Activated T-cell treated with anti-CD3 and anti-CD28 coated beads, Interleukin-2, amount 50 U/mL, for 24 hours (primary cell): ENCODE measurements at regions not wholly inside any gene's neighbourhood (a gene's known extent, or its start where the extent isn't known, plus 50 kb on each side); places are given as distances from the start of the nearest gene placed in this dataset.

ENCODE experiments used
- DNase-seq: peaks from one replicate; pipeline ENCODE4 v3.0.0-alpha.2; 2020
- H3K27ac Mint-ChIP-seq: 2 replicates; pipeline ENCODE4 v1.8.0; 2020; ENCODE audit warnings: mild to moderate bottlenecking, mixed read lengths
- H3K27me3 Mint-ChIP-seq: 2 replicates; pipeline ENCODE4 v1.8.0; 2020; ENCODE audit warnings: mixed read lengths
- H3K36me3 Mint-ChIP-seq: 2 replicates; pipeline ENCODE4 v1.8.0; 2020; ENCODE audit warnings: low read depth, mixed read lengths
- H3K4me1 Mint-ChIP-seq: 2 replicates; pipeline ENCODE4 v1.8.0; 2020; ENCODE audit warnings: low read depth, mixed read lengths
- H3K4me3 Mint-ChIP-seq: 2 replicates; pipeline ENCODE4 v1.8.0; 2020; ENCODE audit warnings: mild to moderate bottlenecking, moderate library complexity, mixed read lengths
- H3K9me3 Mint-ChIP-seq: 2 replicates; pipeline ENCODE4 v1.8.0; 2020; ENCODE audit warnings: mixed read lengths

DNA sequence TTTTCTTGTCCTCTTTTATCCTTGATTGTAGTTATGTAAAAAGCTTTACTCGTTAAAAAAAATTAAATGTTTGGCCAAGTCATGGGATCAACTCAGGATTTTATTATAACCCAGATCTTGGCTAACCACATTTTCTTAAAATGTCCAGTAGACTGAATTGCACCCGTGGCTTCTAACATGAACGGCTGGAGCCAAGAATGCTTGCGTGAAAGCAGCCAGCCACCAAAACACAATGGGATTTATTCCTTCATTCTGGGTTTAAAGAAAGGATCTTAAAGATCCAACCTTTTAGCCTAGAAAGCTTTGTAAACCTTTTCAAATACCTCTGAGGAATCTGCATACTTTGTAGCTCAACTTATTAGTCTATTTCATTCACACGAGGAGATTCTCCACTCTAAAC is 404.4 kb downstream of the USP25 start:
- H3K27ac Mint-ChIP-seq = no peak overlapping the region
- no peaks in the 10 kb centered on the region for H3K36me3 Mint-ChIP-seq
- no peak for DNase-seq
- H3K27me3 Mint-ChIP-seq = no peaks in the 10 kb centered on the region
- no peaks in the 10 kb centered on the region for H3K4me1 Mint-ChIP-seq
- H3K9me3 Mint-ChIP-seq = peaks cover 11% of the 10 kb centered on the region
- no peak overlapping the region for H3K4me3 Mint-ChIP-seq

DNA sequence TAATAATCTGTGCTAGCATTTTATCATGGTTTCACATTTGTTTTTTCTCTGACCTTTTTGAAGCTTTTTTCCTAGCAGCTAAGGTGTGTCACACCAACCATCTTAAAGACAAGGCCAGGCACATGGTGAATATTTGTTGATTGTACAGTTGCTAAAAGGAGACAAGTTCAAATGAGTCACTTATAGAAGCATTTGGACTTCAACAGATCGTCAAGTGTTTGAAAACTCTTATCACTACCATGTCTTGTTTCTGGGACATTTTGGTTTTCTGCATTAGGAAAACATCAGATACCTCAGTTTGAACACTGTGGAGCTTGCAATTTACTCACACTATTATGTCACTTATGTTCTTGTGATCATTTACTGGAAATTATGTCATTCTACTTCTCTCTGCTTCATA is 407.3 kb downstream of the USP25 start:
- H3K4me1 Mint-ChIP-seq = no peaks in the 10 kb centered on the region
- no peaks in the 10 kb centered on the region for H3K9me3 Mint-ChIP-seq
- H3K27ac Mint-ChIP-seq = no peak overlapping the region
- H3K27me3 Mint-ChIP-seq = no peaks in the 10 kb centered on the region
- DNase-seq = no peak
- no peak overlapping the region for H3K4me3 Mint-ChIP-seq
- H3K36me3 Mint-ChIP-seq = no peaks in the 10 kb centered on the region

DNA sequence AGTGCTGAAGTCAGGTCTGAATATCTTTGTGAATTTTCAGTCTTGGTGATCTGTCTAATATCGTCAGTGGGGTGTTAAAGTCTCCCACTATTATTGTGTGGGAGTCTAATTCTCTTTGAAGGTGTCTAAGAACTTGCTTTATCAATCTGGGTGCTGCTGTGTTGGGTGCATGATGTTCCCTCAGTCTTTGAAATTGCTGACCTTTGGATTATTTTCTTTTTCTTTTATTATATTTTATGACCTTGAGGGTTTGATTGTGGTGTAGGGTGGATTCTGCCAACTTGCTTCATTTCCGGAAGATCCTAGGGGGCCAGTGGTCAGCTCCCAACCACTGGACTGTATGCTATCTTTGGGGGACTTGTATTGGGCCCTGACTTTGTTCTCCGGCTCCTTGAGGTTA is 415.3 kb downstream of the USP25 start:
- no peaks in the 10 kb centered on the region for H3K9me3 Mint-ChIP-seq
- no peaks in the 10 kb centered on the region for H3K36me3 Mint-ChIP-seq
- DNase-seq = no peak
- H3K27ac Mint-ChIP-seq = no peak overlapping the region
- H3K4me1 Mint-ChIP-seq = no peaks in the 10 kb centered on the region
- no peaks in the 10 kb centered on the region for H3K27me3 Mint-ChIP-seq
- no peak overlapping the region for H3K4me3 Mint-ChIP-seq

DNA sequence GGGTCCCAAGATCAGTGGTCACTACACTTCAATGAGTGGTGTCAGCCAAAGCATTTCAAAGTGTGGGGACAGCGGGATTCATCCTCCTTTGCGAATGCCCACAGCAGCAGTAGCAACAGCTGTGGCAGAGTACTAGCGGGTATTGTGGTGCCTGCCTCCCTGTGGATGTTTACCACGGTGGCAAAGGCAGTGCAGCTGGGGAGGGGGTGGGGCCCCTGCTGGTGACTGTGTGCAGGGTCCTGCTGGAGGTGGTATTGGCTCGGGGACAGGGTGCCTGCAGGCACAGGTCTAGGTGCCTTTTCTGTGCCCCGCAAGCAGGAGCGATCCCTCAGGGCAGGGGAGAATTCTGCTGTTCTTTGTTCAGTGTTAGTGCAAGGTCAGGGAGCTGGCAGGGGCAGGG is 415.7 kb downstream of the USP25 start:
- no peaks in the 10 kb centered on the region for H3K4me1 Mint-ChIP-seq
- H3K27me3 Mint-ChIP-seq = no peaks in the 10 kb centered on the region
- H3K9me3 Mint-ChIP-seq = no peaks in the 10 kb centered on the region
- no peaks in the 10 kb centered on the region for H3K36me3 Mint-ChIP-seq
- DNase-seq = no peak
- no peak overlapping the region for H3K27ac Mint-ChIP-seq
- no peak overlapping the region for H3K4me3 Mint-ChIP-seq

DNA sequence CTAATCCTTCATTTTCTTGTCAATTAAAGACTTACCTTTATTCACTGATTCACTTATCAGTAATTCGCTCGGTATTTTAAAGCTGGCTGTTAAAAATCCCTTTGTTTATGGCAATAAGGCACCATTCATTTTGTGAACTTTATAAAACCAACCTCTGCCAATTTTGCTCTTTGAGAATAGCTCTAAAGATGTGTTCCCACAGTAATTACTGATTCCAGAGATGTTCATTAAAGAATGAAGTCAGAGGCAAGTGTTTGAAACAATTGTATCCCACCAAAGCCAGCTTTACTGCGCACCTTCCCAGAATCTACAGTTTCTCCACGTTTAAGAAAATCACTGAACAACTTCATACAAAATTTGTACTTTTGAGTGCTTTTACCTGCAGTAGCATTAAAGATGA is 424.5 kb downstream of the USP25 start:
- no peak for DNase-seq
- H3K36me3 Mint-ChIP-seq = no peaks in the 10 kb centered on the region
- H3K9me3 Mint-ChIP-seq = no peaks in the 10 kb centered on the region
- H3K27ac Mint-ChIP-seq = no peak overlapping the region
- H3K4me3 Mint-ChIP-seq = no peak overlapping the region
- no peaks in the 10 kb centered on the region for H3K4me1 Mint-ChIP-seq
- H3K27me3 Mint-ChIP-seq = no peaks in the 10 kb centered on the region

DNA sequence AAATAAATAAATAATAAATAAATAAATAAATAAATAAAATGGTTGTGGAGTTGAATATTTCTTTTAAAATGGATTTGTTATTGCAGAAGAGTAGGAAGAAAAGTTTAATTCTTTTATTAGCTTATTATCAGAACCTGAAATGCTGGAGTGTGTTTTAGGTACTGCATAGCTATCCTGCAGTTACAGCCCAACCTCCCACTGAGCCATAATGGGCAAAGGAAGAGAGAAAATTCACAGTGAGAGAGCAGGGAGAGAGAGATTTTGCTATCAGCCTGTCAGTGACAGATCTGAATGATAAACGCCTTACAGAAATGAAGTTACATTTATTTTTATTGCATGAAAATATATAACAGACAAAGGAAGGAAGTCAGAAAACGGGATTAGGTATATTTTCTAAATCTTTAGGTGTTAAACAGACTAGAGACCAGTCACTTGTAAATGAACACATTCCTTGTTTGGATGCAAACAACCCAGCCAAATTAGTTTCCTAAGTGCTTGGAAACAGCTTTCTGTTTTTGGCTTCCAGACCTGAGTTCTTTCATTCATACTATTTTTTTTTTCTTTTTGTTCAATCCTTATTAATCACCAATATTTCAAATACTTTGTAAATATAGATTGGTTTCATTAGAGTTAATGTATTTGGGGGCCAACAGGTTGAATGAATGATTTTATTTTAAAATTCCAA is 425.3 kb downstream of the USP25 start:
- no peak for DNase-seq
- no peaks in the 10 kb centered on the region for H3K36me3 Mint-ChIP-seq
- no peaks in the 10 kb centered on the region for H3K4me1 Mint-ChIP-seq
- H3K4me3 Mint-ChIP-seq = no peak overlapping the region
- H3K27me3 Mint-ChIP-seq = no peaks in the 10 kb centered on the region
- H3K9me3 Mint-ChIP-seq = no peaks in the 10 kb centered on the region
- H3K27ac Mint-ChIP-seq = no peak overlapping the region

DNA sequence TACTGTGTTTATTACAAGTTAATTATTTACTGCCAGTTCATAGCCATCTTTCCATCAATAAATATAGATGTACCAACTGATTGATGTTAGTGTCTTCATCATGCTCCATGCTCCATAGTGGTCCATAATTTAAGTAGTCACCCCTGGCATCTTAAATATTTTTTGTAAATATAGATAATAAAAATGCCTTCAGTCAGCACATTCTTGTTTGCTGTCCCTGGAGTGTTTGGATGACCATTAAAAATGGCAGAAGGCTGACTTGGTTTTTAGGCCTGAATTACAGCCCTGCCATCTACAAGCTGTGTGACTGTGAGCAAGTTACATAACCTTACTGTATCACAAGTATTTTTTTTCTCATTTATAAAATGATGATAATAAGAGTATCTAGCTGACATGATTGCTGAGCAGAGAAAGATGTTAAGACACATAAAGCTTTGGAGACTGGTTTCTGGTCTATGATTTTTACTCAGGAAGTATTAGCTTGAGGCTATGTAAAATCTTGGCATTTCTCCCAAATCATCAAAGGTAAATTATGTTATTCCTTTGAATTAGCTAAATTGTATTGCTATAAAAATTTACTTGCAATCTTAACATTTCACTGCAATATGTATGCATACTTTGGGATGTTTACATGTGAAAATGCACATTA is 427.2 kb downstream of the USP25 start:
- Mint-ChIP-seq H3K4me3 (no peak overlapping the region), H3K36me3 (no peaks in the 10 kb centered on the region), H3K4me1 (no peaks in the 10 kb centered on the region), H3K27ac (no peak overlapping the region), H3K9me3 (no peaks in the 10 kb centered on the region), H3K27me3 (no peaks in the 10 kb centered on the region)
- no peak for DNase-seq

DNA sequence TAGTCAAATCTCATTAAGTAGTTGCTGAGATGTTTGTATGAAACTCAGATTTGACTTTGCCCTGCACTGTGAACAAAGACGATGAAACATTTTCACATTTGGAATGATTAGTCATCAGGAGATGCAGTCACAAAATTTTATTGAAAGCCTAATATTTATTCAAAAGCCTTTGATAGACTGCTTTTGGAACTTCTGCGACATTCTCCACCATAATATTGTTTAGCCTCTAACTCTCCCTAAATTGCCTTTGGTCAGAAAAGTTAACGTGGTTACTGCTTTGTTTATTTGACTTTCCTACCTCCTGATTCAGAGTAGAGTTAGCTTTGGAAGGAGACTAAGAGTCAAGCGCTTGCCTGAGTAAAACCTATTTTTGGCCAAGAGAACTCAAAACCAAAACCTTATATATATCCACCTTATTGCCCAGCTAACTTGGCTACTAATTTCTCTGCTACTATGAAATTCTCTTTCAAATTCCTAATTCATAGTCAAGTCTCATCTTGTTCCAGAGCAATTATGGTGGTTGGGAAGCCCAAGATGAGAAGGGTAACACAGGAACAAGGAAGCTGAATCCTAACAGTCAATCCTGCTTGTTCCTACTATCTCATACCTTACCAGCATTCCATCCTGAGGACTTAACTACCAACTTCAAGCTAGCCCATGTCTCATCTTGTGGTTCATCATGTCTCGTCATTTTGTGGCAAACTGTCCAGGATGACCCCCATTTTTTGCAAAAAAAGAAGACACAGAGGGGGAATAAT is 429.6 kb downstream of the USP25 start:
- Mint-ChIP-seq H3K9me3 (no peaks in the 10 kb centered on the region), H3K4me1 (no peaks in the 10 kb centered on the region), H3K27me3 (no peaks in the 10 kb centered on the region), H3K4me3 (no peak overlapping the region), H3K36me3 (no peaks in the 10 kb centered on the region), H3K27ac (no peak overlapping the region)
- no peak for DNase-seq

DNA sequence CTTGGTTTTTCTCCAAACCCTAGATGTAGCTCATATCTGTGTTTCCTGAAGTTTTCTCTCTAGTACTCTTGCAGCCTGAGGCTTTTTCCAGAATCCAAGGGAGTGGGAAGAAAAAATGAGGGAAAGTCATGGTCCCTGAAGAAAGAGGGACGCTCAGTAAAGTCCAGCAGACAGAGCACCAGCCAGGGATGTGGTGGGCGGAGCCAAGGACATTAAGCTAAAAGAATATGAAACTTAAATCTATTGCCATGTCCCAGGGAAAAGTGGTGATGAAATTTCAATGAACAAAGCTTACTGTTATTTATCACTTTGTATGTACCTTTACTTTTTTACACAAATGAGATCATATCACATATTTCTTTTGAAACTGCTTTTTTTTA is 430.2 kb downstream of the USP25 start:
- H3K9me3 Mint-ChIP-seq = no peaks in the 10 kb centered on the region
- no peaks in the 10 kb centered on the region for H3K27me3 Mint-ChIP-seq
- H3K4me3 Mint-ChIP-seq = no peak overlapping the region
- H3K27ac Mint-ChIP-seq = no peak overlapping the region
- no peak for DNase-seq
- H3K36me3 Mint-ChIP-seq = no peaks in the 10 kb centered on the region
- no peaks in the 10 kb centered on the region for H3K4me1 Mint-ChIP-seq

DNA sequence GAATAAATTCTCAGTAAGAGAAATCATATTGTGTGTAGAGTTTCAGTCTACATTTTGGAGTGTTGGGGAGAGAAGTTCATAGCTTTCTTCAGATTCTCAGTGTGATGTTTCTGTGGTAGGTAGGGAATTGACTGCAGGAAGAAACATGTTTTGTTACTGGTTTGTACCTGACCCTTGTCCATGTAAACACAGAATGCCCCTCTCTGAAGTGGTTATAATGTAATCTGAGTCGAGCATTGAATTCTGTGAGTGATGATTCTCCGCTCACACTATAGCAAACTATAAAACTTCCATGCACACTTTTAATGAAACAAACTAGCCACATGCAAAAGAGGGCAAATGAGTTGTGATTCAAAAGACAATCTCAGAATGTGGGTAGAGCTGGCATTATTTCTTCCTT is 433.2 kb downstream of the USP25 start:
- H3K27ac Mint-ChIP-seq = no peak overlapping the region
- H3K27me3 Mint-ChIP-seq = no peaks in the 10 kb centered on the region
- H3K9me3 Mint-ChIP-seq = no peaks in the 10 kb centered on the region
- no peak overlapping the region for H3K4me3 Mint-ChIP-seq
- H3K36me3 Mint-ChIP-seq = no peaks in the 10 kb centered on the region
- no peaks in the 10 kb centered on the region for H3K4me1 Mint-ChIP-seq
- DNase-seq = no peak

DNA sequence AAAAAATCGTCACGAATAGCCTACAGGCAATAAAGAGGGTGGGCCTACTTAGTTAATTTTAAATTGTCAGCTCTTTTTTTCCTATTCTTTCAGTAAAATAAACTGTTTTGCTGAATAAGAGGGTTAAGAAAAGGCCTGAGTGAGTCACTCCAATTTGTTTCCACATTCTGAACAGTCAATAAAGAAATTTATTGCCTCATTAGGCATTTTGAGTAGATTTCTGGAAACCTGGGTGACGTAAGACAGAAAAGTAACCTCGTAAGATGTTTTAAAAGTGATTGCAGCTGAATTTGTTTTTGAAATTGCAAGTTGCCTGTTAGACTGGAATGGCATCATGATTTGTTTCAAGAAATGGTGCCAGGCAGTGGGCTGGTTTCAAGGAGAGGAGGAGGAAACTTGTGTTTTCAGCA is 439.3 kb downstream of the USP25 start:
- no peaks in the 10 kb centered on the region for H3K27me3 Mint-ChIP-seq
- no peaks in the 10 kb centered on the region for H3K9me3 Mint-ChIP-seq
- no peaks in the 10 kb centered on the region for H3K4me1 Mint-ChIP-seq
- DNase-seq = no peak
- no peak overlapping the region for H3K27ac Mint-ChIP-seq
- H3K4me3 Mint-ChIP-seq = no peak overlapping the region
- no peaks in the 10 kb centered on the region for H3K36me3 Mint-ChIP-seq

DNA sequence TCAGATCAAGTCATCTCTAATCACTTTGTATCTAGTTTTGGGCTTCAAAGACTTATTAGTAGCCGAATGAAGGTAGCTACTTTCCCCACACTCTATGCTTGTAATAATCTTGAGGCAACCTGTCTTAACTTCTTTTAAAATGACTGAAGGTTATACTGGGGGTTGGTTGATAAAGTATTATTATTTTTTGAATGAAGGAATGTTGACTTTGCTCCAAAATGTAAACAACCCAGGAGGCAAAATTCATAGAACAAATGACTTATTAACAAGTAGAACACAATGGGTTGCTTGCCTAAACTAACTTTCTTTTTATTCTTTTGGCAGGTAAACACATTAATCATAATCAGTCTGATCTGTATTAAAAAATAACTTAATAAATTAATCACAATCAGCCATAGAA is 440.0 kb downstream of the USP25 start:
- Mint-ChIP-seq H3K36me3 (no peaks in the 10 kb centered on the region), H3K9me3 (no peaks in the 10 kb centered on the region), H3K4me1 (no peaks in the 10 kb centered on the region), H3K27ac (no peak overlapping the region), H3K27me3 (no peaks in the 10 kb centered on the region), H3K4me3 (no peak overlapping the region)
- DNase-seq = no peak

DNA sequence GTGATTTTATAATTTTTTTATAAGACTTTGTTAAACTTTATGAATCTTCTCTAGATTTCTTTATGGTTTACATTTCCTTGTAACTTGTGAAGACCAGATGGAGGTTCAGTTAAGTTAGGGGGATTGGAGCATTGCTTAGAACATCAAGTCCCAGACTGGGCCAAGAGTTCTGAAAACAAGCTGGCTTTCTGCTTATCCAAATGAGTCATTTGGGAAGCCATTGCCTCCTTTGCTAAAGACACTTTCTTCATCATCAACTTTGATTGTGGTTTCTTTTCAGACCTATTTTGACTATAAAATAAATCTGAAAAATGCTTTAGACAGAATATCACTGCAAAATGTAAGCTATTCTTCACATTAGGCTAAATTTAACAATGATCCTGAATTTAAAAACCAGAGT is 446.8 kb downstream of the USP25 start:
- H3K4me3 Mint-ChIP-seq = no peak overlapping the region
- no peak overlapping the region for H3K27ac Mint-ChIP-seq

DNA sequence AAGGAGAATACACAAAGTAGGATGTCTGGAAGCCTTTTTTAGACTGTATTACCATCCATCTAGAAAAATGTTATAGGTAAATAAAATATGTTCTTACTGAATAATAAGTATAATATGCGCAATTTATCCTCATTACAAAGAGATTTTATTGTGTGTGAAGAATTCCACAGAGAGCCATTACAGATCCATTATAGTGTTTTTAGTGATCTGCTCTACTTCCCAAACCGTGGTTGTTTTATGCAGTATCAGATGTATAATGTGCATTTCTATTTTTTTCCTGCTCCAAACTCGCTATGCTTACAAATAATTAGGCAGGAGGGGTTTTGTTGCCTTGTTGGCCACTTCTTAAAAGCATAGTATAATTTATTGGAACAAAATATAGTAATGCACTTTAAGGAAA is 447.8 kb downstream of the USP25 start:
- Mint-ChIP-seq H3K4me3 (no peak overlapping the region), H3K4me1 (no peaks in the 10 kb centered on the region), H3K27ac (no peak overlapping the region)

More for the DNA sequence above, 446.8 kb downstream of the USP25 start:
- Mint-ChIP-seq H3K4me1 (no peaks in the 10 kb centered on the region), H3K27me3 (no peaks in the 10 kb centered on the region), H3K9me3 (no peaks in the 10 kb centered on the region), H3K36me3 (no peaks in the 10 kb centered on the region)
- DNase-seq = no peak

DNA sequence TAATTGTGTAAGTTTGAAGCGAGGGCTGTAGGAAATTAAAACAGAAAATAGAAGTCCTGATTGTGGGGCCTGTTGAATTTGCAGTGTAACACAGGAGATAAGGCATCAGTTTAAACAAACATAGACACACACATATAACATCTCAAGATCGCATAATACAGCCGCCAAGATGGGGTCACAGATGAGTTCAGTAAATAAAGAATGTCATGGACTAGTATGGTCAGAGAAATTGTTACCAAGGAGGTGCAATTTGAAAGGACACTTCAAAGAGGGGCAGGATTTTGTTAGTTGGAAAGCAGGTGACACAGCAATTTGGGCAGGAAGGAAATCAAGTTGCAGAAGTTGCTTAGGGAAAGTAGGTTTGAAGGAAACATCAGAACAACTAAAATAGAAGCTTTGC is 450.0 kb downstream of the USP25 start:
- DNase-seq = no peak
- Mint-ChIP-seq H3K4me3 (no peak overlapping the region), H3K9me3 (no peaks in the 10 kb centered on the region), H3K27ac (no peak overlapping the region), H3K4me1 (no peaks in the 10 kb centered on the region), H3K27me3 (no peaks in the 10 kb centered on the region), H3K36me3 (no peaks in the 10 kb centered on the region)

More for the DNA sequence above, 447.8 kb downstream of the USP25 start:
- H3K27me3 Mint-ChIP-seq = no peaks in the 10 kb centered on the region
- DNase-seq = no peak
- no peaks in the 10 kb centered on the region for H3K36me3 Mint-ChIP-seq
- H3K9me3 Mint-ChIP-seq = no peaks in the 10 kb centered on the region
